OCI-LY3 (cell line): ENCODE measurements at regions not wholly inside any gene's neighbourhood (a gene's known extent, or its start where the extent isn't known, plus 50 kb on each side); places are given as distances from the start of the nearest gene placed in this dataset.

ENCODE experiments used
- EZH2phosphoT487 ChIP-seq: fragments of 200-600 bp; shearing (Covaris generic); IDR thresholded peaks from 2 replicates; pipeline ENCODE4 v1.6.1; 2018; ENCODE audit warnings: antibody characterized with exemption, mixed run types, low read depth
- TF ChIP-seq, protein P1 (sequence below): fragments of 200-600, 300-600 bp; sonication (generic); IDR thresholded peaks from 2 replicates; pipeline ENCODE4 v1.5.1; 2014; ENCODE audit warnings: antibody characterized with exemption, low read length, low read depth

DNA sequence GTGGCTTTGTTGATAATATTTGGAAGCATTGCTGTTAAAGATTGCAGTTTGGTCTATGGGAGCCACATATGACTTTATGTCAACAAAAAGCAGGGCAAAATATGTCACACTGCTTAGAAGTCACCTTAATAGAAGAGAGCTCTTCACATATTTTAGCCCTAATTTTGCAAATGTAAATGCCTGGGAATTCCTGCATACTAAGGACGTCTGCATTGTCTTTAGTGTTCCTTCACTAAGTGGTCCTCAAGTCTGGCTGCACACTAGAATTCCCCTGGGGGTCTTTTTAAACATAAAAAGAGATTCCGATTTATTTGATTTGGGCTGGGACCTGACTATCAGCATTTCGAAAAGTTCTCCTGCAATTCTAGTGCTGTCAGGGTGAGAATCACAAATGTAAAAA, 495.1 kb upstream of the FAM241A start:
- TF ChIP-seq, protein P1, sequence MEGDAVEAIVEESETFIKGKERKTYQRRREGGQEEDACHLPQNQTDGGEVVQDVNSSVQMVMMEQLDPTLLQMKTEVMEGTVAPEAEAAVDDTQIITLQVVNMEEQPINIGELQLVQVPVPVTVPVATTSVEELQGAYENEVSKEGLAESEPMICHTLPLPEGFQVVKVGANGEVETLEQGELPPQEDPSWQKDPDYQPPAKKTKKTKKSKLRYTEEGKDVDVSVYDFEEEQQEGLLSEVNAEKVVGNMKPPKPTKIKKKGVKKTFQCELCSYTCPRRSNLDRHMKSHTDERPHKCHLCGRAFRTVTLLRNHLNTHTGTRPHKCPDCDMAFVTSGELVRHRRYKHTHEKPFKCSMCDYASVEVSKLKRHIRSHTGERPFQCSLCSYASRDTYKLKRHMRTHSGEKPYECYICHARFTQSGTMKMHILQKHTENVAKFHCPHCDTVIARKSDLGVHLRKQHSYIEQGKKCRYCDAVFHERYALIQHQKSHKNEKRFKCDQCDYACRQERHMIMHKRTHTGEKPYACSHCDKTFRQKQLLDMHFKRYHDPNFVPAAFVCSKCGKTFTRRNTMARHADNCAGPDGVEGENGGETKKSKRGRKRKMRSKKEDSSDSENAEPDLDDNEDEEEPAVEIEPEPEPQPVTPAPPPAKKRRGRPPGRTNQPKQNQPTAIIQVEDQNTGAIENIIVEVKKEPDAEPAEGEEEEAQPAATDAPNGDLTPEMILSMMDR, result no peak
- no peak for TF ChIP-seq EZH2phosphoT487
